CD4-positive, alpha-beta T cell treated with Interleukin-15 for 1 hour (primary cell): ENCODE measurements at regions not wholly inside any gene's neighbourhood (a gene's known extent, or its start where the extent isn't known, plus 50 kb on each side); places are given as distances from the start of the nearest gene placed in this dataset.
"Not testable (repeated sequence)": the region's sequence is repeated elsewhere in the genome, so short reads cannot be mapped to it uniquely, and the experiment has no call there.

ENCODE experiments used
- DNase-seq: peaks from one replicate; pipeline ENCODE4 v3.0.0-alpha.2; 2020

DNA sequence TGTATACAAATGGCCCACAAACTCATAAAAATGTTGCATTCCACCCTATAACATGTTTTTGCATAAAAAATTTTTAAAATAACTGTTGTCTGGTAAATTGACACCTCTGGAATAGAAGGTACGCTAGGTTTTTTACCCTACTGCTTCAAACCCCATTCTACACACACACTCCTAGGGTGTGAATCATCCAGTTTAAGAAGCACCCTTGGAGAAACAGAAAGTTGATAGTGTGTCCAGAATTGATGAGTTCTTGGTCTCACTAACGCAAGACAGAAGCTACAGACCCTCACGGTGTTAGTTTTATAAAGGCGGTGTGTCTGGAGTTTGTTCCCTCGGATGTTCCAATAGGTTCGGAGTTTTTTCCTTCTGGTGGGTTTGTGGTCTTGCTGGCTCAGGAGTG, 158.5 kb downstream of the KLRB1 start:
- no peak for DNase-seq

DNA sequence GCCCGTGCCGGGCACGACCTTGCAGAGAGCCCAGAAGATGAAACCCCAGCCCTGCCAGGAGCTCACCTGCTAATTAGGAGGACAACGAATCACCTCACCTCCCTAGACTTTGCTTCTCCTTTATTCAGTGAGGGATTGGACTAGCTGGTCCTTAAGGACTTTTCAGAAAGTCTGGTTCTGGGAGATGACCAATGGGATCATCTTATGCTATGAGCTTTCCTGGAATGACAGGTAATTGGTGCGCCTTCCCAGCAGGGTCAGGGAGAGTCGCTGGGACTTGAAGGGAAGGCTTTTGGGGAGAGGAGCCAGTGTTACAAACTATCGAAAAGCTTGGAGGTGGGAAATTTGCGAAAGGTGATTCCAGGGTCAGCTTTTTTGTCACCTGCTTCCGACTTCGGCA, 159.1 kb downstream of the KLRB1 start:
- not testable (repeated sequence) for DNase-seq

DNA sequence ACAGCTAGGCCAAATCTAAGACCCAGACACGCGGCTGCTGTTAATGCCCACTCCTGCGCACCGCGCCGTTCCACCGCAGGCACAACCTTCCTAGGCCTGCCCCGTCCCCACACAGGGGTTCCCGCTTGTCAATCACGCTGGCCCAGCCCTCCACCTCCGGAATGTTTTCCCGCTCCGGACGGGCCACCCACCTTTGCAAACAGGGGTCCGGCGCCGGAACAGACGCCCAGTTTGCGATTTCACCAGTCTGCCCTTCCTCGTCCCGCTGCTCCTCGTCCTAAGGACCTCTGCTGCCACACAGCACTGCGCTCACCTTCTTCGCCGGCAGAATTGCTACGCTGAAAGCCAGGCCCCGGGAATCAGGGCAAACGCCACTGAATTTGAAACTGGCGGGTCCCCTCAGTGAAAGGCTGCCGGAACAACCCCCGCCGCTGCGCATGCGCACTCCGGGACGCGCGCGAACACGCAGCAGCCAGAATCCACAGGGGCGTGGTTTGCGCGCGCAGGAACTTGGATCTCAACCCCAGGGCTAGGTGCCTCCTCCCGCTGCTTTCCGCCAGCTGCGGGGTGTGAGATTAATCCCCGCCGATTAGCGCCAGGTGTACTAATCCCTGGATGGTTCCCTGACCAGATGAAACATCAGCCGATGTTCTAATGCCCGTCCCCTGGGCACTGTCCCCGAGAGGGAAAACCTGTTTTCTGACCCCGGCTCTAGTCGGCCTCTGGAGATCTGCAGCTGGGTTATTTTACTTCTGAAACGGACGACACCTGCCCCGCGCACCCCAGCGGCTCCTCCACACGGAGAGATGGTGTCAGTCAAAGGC, 159.7 kb downstream of the KLRB1 start:
- DNase-seq, result peak; percentile 93

DNA sequence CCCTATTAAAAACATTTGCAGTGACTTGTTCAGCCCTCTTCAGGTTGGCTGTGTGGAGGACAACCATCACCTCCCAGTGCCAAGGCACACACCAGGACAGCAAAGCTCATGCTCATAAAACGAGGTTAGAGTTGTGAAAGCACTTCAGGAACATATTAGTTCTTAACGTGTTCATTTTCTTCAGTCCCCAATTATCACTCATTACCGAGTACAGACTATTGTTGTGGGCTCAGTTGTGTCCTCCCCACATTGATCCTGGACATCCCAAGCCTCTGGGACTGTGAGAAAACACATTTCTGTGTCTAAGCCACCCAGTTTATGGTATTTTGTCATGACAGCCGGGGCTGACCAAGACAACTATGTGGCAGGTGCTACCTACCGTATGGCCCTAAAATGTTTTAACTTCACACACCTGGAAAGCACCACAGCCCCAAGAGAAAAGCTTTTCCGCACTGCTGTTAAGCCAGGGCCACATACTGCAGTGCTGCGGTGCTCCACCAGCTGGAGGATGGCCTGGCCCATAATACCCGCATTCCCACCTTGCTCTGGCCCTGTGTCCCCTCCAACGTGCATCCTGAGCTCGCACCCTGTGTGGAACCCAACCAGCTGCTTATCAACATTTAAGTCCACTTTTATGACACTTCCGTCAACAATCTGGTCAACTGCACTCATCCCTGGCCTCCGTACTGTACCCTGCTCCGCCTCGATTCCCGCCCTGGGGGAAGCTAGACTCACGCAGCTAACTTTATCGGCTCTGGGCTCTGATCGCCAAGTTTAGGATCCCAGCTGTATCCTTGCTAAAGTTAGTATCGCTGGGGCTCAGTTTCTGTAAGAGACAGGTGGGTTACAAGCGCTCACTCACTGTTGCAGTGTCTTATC, 160.6 kb downstream of the KLRB1 start:
- DNase-seq, result not testable (repeated sequence)

DNA sequence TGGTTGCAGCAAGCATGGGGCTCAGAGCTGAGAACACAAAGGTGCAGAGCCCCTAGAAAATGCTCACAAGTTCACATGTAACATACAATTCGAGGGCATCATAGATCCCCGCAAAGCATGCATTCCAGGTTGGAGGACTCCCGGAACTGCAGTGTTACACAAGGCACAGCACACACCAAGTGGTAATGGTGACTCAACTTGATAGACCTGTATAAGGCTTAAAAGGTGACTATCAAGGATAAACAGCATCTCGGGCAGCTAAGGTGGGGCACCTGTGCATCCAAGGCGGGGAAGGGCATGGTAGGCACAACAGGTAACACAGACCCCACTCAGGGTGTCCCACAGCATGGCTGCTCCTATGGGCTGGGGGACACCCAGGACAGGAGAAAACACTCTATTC, 167.3 kb downstream of the KLRB1 start:
- DNase-seq, result not testable (repeated sequence)

DNA sequence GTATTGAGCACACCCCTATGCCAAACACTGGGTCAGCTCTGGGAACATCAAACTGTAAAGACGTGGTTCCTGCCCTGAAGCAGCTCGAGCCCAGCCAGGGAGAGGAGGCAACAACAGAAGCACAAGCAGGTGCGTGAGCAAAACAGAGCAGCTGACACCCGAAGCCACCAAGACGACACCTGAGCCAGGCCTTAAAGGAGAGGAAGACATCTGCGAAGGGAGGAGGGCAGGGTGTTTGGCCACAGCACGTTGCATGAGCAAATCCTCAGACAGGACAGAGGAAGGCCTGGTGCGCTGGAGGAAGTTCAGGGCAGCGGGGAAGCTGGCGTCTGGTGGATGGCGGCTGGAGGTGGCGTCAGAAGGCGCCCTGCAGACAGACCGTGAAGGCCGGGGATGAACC, 172.0 kb downstream of the KLRB1 start:
- not testable (repeated sequence) for DNase-seq

DNA sequence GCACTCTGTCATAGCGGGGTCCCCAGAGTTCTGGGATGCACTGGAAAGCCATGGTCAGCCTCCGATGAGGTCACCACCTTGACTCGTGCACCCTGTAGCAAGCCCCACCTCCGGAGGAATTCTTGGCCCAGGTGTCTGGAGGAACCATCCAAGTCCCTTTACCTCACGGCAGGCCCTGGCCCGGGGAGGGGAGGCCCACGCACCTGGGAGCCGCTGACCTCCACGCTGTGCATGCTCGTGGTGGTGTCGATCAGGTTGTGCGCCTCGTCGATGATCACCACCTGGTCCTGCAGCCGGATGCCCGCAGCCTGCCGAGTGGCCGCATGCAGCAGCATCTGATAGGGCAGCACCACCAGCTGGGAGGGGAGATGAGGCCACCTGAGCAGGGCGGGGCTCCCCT, 177.3 kb downstream of the KLRB1 start:
- DNase-seq, result not testable (repeated sequence)

DNA sequence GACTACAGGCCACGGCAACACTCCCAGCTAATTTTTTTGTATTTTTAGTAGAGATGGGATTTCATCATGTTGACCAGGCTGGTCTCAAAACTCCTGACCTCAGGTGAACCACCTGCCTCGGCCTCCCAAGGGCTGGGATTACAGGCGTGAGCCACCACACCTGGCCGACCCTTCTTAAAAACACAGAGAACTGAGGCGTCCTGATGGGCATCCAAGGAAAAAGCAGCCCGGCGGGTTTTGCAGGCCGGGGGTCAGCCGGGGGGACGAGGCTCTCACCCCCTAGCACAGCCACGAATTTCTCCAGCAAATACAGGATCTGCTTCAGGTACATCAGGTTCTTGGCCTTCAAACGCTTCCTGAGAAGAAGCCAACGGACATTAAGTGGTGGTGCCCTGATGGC, 178.9 kb downstream of the KLRB1 start:
- not testable (repeated sequence) for DNase-seq

DNA sequence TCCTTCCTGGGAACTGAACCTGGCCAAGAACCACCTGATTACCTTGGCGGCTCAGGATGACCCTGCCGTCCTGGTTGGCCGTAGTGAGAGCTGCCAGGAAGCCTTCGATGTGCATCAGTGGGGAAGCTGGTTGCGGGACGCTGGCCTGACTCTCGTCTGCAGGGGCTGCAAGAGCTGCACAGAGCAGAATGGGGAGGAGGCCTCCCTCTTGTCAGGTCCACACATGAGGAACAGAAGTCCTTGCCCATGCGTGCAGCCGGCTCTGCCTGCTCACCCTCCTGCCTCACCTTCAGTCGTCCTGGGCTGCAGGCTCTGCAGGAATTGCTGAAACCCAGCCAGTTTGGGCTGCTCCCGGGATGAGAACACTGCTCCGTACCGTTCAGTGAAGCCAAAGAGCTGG, 182.3 kb downstream of the KLRB1 start:
- not testable (repeated sequence) for DNase-seq

DNA sequence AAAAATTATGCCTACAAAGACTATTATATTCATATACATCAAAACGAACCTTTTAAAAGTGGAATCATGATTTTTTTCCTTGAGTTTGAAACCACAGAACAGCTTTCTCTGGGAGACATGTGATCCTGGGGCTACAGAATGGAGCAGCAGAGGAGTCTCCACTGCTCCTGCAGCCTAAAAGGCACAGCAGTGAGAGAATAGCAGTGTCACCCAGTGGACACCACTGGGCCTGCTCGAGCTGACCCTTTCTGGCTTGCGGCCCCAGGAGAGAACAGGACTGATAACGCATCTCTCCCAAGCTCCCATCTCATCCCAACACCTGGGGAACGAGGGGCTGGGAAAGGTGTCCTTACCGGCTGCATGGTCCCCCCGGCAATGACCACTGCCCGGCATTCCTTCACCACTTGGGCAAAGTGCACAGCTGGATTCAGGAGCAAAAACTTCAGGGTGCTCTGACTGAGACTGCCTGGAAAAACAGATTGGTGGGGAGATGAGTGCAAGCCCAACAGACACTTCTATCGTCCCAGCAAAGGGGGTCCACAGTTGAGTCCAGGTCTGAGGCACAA, 183.5 kb downstream of the KLRB1 start:
- DNase-seq, result not testable (repeated sequence)

DNA sequence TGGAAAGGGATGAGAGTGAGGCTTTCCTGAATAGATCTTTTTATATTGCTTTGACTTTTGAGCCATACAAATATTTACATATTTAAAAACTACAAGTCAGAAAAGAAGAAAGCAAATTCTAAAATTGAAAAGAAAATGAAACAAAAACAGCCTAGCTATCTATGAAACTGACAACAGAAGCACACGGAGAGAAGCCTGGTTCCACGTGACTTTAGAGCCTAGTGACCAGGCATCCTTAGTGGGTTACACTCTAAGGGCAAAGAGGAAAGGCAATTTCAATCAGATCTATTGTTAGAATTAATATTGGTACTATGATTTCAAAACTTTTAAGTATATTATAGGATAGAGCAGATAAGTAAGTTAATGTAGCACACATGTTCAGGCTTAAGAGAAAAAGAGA, 185.0 kb downstream of the KLRB1 start:
- not testable (repeated sequence) for DNase-seq

DNA sequence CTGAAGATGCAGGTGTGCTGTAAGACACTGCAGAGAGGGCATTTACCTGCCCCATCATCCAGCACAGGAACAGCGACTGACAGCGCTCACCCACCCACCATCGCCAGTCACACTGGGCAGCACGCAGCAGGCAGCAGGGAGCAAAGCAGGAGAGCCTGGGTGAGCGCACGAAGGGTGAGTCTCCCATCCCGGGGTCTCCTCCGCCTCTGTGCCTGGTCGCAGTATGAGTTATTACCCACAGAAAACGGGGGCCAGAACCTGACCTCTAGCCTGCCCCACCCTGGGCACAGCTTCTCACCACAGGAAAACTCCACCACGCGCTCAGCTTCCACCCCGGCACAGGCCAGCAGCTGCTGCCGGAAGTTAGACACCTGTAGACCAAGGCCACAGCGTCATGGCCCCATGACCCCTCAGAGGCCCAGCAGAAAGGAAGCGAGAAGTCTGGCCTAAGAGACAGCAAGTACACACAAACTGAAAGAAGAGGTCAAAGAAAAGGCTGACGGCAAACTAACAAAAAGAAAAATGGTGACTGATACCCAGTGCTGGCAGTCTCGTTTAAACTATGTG, 186.1 kb downstream of the KLRB1 start:
- DNase-seq, result not testable (repeated sequence)

DNA sequence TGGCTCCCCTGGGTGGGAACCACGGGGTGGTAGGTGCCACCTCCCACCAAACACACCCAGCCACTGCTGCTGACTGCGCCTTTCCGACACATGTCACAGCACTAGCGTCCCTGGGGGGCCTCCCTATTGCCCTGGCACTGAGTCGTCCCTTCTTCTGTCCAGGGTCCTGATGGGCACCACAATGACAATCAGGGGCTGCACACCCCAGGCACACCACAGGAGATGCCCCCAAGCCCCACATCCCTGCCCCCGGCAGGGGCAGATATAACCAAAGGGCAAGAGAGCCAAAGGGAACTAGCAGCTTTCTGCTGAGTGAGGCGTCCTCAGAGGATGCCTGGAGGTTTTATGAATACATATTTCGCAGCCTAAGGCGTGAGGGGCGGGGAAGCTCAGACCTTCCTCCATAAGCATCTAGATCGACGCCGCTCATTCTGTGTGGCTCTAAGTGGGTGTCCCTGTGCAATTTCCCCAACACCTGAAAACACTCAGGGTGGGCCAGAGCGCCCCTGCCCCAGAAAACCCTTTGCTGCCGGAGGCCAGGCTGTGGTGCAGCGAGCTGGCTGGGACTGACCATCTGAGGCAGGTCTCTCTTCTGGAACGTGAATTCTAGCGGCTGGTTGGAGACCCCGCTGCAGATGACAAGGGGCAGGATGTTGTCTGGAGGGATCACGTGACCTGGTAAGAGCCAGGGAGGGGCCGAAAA, 186.7 kb downstream of the KLRB1 start:
- not testable (repeated sequence) for DNase-seq

DNA sequence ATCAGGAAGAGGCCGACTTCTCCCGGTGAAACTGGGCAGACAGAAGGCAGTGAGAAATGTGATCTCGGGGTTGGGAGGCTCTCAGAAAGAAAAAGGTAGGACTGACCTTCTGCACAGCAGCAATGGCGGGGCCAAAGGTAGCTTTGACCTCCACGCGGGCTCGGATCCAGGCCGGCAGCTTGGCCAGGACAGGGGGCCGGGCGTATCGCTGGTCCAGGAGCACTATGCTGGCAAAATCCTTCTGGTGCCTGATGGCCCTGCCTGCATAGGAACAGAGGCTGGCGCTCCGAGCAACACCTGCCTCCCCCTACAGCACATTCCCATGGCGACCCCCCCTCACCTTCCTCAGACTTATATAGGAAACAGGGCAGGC, 189.1 kb downstream of the KLRB1 start:
- DNase-seq, result not testable (repeated sequence)

DNA sequence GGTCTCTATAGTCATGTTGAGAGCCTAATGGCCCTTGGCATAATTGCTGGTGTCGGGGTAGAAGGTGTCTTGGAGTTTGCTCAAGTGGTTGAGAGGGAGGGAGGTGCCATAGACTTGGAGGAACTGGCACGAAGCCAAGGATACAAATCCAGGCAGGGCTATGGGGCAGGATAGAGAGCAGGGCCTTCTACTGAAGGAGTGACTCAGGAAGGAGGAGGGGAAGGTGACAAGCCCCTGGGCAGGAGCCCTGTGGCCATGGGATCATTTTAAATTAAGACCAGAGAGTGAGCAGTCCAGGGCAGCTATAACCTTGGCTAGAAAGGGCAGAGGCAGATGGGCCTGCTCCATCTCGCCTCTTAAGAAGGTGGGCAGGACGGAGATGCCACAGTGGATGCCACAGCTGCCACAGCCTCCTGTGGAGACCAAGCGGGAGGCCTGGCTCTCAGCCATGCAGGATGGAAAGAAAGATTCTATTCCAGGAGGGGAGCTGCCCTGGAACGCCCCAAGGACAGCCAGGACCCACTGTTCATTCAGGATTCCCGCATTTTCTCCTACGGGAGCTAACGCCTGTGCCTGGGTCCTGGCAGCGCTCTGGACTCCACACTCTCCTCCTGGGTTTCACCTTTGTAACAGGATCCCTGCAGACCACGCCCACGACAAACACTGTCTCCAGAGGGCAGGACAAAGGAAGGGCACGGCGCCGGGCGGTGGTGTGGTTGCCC, 189.6 kb downstream of the KLRB1 start:
- not testable (repeated sequence) for DNase-seq

DNA sequence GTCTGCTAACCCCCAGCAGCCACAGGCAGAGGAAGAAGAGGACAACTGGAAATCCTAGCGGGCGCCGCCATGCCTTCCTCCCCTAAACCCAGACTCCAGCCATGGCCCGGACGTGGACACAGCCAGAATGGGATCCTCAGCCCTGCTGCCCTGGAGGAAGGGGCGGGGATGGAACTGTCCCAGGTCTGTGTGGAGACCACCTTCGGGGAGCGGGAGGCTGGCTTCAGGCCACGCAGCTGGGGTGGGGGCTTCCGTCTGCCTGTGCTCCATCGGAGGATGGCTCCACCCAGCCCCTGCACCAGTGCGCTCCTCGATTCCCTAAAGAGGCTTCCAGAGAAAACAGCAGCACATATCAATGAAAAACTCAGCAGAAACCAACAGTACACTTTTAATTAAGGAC, 190.4 kb downstream of the KLRB1 start:
- DNase-seq, result not testable (repeated sequence)

DNA sequence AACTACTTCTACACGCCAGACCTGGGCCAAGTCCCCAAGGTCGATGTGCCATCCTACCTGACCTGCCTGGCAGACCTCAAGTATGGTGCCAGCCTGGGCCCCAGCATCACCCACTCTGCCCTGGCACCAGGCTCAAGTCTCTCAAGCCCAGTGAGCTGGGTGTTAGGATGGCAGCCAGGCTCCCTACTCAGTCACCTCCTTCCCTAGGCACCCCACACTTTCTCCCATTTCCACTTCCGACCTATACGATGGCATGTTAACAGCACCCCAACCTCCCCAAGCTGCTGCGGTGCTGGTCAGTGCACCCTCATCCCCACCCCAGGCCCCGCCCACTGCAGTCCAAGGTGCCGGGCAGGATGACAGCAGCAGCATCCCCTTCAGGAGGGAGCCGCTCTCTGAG, 191.4 kb downstream of the KLRB1 start:
- not testable (repeated sequence) for DNase-seq

DNA sequence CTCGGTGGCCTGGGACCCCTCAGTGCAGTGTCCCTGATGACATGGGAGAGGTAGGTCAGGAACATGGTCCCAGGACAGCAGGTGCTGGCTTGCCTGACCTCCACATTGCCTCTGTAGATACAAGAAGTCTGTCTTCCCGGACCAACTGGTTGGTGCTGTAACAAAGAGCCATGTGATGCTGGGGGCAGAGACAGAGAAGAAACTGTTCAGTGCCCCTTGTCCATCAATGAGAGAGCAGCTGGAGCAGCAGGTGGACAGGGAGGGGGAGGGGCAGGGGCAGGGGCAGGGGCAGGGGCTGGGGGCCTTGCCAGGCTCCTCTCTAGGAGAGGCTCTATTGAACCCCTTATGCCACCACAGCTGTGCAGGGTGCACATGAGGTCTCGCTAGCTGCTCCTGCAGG, 191.8 kb downstream of the KLRB1 start:
- not testable (repeated sequence) for DNase-seq

DNA sequence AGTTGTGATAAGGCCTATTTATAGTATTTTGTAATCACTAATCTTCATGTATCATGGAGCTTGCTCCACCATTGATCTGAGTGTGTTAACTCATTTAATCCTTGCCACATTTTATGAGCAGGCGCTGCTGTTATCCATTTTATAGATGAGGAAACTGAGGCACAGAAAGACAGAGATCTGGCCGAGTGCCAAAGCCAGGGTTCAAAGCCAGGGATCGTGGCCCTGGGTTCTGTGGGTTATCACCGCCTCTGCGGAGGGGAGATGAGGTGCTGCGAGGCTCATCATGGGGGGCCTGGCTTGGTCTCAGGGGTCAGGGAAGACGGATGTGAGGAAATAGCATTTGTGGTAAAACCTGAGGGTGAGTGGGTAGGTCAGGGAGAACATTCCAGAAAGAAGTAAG, 193.9 kb downstream of the KLRB1 start:
- not testable (repeated sequence) for DNase-seq

DNA sequence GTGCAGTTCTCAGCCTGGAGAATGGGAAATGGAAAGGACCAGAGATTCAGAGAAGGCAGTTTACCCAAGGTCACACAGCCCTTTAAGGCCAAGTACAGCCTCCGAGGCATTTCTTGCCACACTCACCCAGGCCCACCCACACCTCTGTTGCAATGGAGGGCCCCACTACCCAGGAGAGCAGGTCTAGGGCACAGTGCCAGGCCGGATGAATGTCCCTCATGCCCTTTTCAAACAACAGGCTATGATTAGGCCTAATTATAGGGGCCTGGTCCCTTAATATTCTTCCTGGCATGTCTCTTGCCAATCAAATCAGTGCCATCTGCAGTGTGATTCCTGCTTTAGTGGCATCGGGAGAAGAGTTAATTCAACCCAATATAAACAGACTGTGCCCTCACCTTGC, 195.3 kb downstream of the KLRB1 start:
- DNase-seq, result not testable (repeated sequence)

DNA sequence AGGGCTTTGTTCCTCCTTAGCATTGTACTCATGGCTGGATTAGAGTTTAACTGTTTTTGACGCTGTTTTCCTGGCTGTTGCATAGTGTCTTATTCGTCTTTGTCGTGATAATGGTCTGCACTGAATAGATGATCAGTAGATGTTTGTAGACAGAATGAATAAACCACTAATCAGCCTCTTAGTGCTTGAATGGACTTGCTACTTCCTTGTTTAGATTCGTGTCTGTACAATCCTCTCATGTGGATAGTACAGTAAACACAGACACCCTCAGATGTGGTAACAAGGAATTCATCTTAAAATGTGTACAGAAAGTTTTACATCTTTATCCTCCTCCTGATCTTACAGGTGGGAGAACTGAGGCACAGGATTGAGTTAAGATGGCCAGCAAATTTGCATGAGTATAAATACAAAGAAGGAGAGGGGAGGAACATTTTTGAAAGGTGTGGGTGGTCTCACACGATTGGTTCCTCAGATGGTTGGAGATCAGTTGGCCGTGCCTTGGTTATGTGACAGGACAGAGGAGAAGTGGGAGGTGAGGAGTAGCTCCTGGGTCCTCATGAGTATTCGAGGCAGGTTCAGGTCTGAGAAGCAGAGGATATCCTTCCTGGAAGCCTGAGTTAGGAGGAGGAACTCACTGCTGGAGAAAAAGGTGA, 196.0 kb downstream of the KLRB1 start:
- DNase-seq, result not testable (repeated sequence)
